T-helper 1 cell treated with Interleukin-12 subunit alpha and Interleukin-12 subunit beta and Interleukin-4 antibody, amounts not matched to agents 30 μg/mL and 1 μg/mL, for 36 hours (primary cell): ENCODE measurements at regions not wholly inside any gene's neighbourhood (a gene's known extent, or its start where the extent isn't known, plus 50 kb on each side); places are given as distances from the start of the nearest gene placed in this dataset.

Experiments used
- H3K27ac Mint-ChIP-seq: one replicate; pipeline ENCODE4 v1.8.0; 2021; ENCODE audit warnings: mild to moderate bottlenecking, mixed read lengths
- H3K27me3 Mint-ChIP-seq: one replicate; pipeline ENCODE4 v1.8.0; 2021; ENCODE audit warnings: low read depth, mixed read lengths
- H3K36me3 Mint-ChIP-seq: one replicate; pipeline ENCODE4 v1.8.0; 2021; ENCODE audit warnings: low read depth, mixed read lengths
- H3K4me1 Mint-ChIP-seq: one replicate; pipeline ENCODE4 v1.8.0; 2021; ENCODE audit warnings: low read depth, mixed read lengths
- H3K4me3 Mint-ChIP-seq: one replicate; pipeline ENCODE4 v1.8.0; 2021; ENCODE audit warnings: mild to moderate bottlenecking, moderate library complexity, mixed read lengths
- H3K9me3 Mint-ChIP-seq: one replicate; pipeline ENCODE4 v1.8.0; 2021; ENCODE audit warnings: mixed read lengths

- H3K4me1 Mint-ChIP-seq: no peaks in the 10 kb centered on the region
- H3K27ac Mint-ChIP-seq: no peak overlapping the region
- H3K27me3 Mint-ChIP-seq: no peaks in the 10 kb centered on the region
- peaks cover 14% of the 10 kb centered on the region for H3K9me3 Mint-ChIP-seq
- H3K36me3 Mint-ChIP-seq: no peaks in the 10 kb centered on the region
- H3K4me3 Mint-ChIP-seq: no peak overlapping the region
Observed at GRCh38 chr22:49549256-49550140, 278.2 kb downstream of the BRD1 start.

- Mint-ChIP-seq H3K27me3 (no peaks in the 10 kb centered on the region), H3K9me3 (peaks cover 14% of the 10 kb centered on the region), H3K4me3 (no peak overlapping the region), H3K4me1 (no peaks in the 10 kb centered on the region), H3K27ac (no peak overlapping the region), H3K36me3 (no peaks in the 10 kb centered on the region)
Observed at GRCh38 chr22:49548356-49549202, 279.1 kb downstream of the BRD1 start.

- Mint-ChIP-seq H3K36me3 (no peaks in the 10 kb centered on the region), H3K27me3 (no peaks in the 10 kb centered on the region), H3K4me3 (no peak overlapping the region), H3K9me3 (peaks cover 14% of the 10 kb centered on the region), H3K27ac (no peak overlapping the region), H3K4me1 (no peaks in the 10 kb centered on the region)
Observed at GRCh38 chr22:49547751-49548239, 279.9 kb downstream of the BRD1 start.

GRCh38 chr22:49546811-49547585 lies 280.7 kb downstream of the BRD1 start:
- Mint-ChIP-seq H3K9me3 (peaks cover 14% of the 10 kb centered on the region), H3K4me1 (no peaks in the 10 kb centered on the region), H3K4me3 (no peak overlapping the region), H3K27me3 (no peaks in the 10 kb centered on the region), H3K27ac (no peak overlapping the region), H3K36me3 (no peaks in the 10 kb centered on the region)

GRCh38 chr22:49545606-49546005 lies 282.1 kb downstream of the BRD1 start:
- H3K27ac Mint-ChIP-seq: no peak overlapping the region
- peaks cover 4% of the 10 kb centered on the region for H3K9me3 Mint-ChIP-seq

GRCh38 chr22:49544286-49544685 lies 283.4 kb downstream of the BRD1 start:
- H3K4me3 Mint-ChIP-seq: no peak overlapping the region
- no peaks in the 10 kb centered on the region for H3K4me1 Mint-ChIP-seq
- H3K9me3 Mint-ChIP-seq: no peaks in the 10 kb centered on the region
- H3K36me3 Mint-ChIP-seq: no peaks in the 10 kb centered on the region
- H3K27me3 Mint-ChIP-seq: no peaks in the 10 kb centered on the region
- no peak overlapping the region for H3K27ac Mint-ChIP-seq

More at GRCh38 chr22:49545606-49546005, 282.1 kb downstream of the BRD1 start:
- Mint-ChIP-seq H3K4me1 (no peaks in the 10 kb centered on the region), H3K27me3 (no peaks in the 10 kb centered on the region), H3K4me3 (no peak overlapping the region), H3K36me3 (no peaks in the 10 kb centered on the region)

GRCh38 chr22:49543876-49544275 lies 283.8 kb downstream of the BRD1 start:
- Mint-ChIP-seq H3K9me3 (no peaks in the 10 kb centered on the region), H3K36me3 (no peaks in the 10 kb centered on the region), H3K27me3 (no peaks in the 10 kb centered on the region), H3K27ac (no peak overlapping the region), H3K4me3 (no peak overlapping the region), H3K4me1 (no peaks in the 10 kb centered on the region)

GRCh38 chr22:49541693-49542230 lies 285.9 kb downstream of the BRD1 start:
- Mint-ChIP-seq H3K4me3 (no peak overlapping the region), H3K9me3 (no peaks in the 10 kb centered on the region), H3K27me3 (no peaks in the 10 kb centered on the region), H3K4me1 (no peaks in the 10 kb centered on the region), H3K27ac (no peak overlapping the region), H3K36me3 (no peaks in the 10 kb centered on the region)

GRCh38 chr22:49540913-49541692 lies 286.6 kb downstream of the BRD1 start:
- H3K27me3 Mint-ChIP-seq: no peaks in the 10 kb centered on the region
- no peaks in the 10 kb centered on the region for H3K4me1 Mint-ChIP-seq
- H3K4me3 Mint-ChIP-seq: no peak overlapping the region
- no peaks in the 10 kb centered on the region for H3K9me3 Mint-ChIP-seq
- no peak overlapping the region for H3K27ac Mint-ChIP-seq
- no peaks in the 10 kb centered on the region for H3K36me3 Mint-ChIP-seq

- Mint-ChIP-seq H3K9me3 (no peaks in the 10 kb centered on the region), H3K36me3 (no peaks in the 10 kb centered on the region), H3K27me3 (no peaks in the 10 kb centered on the region), H3K4me1 (no peaks in the 10 kb centered on the region), H3K4me3 (no peak overlapping the region), H3K27ac (no peak overlapping the region)
Observed at GRCh38 chr22:49540084-49540912, 287.4 kb downstream of the BRD1 start.

GRCh38 chr22:49538006-49538405 lies 289.7 kb downstream of the BRD1 start:
- H3K27ac Mint-ChIP-seq: no peak overlapping the region
- H3K4me1 Mint-ChIP-seq: no peaks in the 10 kb centered on the region
- H3K27me3 Mint-ChIP-seq: no peaks in the 10 kb centered on the region
- no peak overlapping the region for H3K4me3 Mint-ChIP-seq
- H3K36me3 Mint-ChIP-seq: no peaks in the 10 kb centered on the region
- no peaks in the 10 kb centered on the region for H3K9me3 Mint-ChIP-seq

GRCh38 chr22:49536571-49537131 lies 291.0 kb downstream of the BRD1 start:
- Mint-ChIP-seq H3K9me3 (no peaks in the 10 kb centered on the region), H3K4me1 (no peaks in the 10 kb centered on the region), H3K27ac (no peak overlapping the region), H3K4me3 (no peak overlapping the region), H3K27me3 (no peaks in the 10 kb centered on the region), H3K36me3 (no peaks in the 10 kb centered on the region)
